Islet precursor cell (in vitro differentiated cells): ENCODE measurements at regions not wholly inside any gene's neighbourhood (a gene's known extent, or its start where the extent isn't known, plus 50 kb on each side); places are given as distances from the start of the nearest gene placed in this dataset.

ENCODE experiments used
- DNase-seq: peaks from one replicate; pipeline ENCODE4 v3.0.0-alpha.2; 2018

GRCh38 chr13:91172160-91172559 lies 175.3 kb upstream of the MIR17HG start:
- no peak for DNase-seq

DNA sequence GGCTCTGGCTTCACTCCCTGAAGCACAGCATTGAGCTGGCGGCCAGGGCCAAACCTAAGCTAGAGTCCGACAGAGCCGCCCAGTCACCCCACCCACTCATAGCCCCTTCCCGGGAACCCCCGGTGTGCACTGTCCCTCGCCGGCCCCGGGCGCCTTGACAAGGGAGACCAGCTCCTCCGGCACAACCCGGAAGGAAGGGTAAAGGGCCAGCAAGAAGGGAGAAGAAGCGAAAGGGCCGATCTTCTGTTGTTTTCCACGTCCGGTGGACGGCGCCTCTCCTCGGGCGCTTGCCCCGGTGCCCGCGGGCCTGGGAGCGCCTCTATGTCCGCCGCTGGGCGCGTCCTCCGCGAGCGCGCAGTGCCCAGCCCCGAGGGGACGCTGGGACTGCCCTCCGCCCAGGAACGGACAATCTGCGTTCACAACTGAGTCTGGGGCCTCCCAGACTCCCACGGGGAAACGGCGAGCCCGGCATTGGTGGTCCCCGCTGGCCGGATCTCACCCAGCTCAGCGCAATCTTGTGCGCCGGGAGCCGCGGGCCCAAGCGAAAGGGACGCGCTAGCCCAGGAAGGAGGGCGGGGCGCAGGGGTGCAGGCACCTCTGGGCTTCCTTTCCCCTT lies 172.5 kb upstream of the MIR17HG start:
- no peak for DNase-seq

GRCh38 chr13:91178099-91178498 lies 169.4 kb upstream of the MIR17HG start:
- no peak for DNase-seq

GRCh38 chr13:91181892-91182291 lies 165.6 kb upstream of the MIR17HG start:
- DNase-seq: no peak

GRCh38 chr13:91184244-91184926 lies 163.1 kb upstream of the MIR17HG start:
- DNase-seq: peak; percentile 63

DNA sequence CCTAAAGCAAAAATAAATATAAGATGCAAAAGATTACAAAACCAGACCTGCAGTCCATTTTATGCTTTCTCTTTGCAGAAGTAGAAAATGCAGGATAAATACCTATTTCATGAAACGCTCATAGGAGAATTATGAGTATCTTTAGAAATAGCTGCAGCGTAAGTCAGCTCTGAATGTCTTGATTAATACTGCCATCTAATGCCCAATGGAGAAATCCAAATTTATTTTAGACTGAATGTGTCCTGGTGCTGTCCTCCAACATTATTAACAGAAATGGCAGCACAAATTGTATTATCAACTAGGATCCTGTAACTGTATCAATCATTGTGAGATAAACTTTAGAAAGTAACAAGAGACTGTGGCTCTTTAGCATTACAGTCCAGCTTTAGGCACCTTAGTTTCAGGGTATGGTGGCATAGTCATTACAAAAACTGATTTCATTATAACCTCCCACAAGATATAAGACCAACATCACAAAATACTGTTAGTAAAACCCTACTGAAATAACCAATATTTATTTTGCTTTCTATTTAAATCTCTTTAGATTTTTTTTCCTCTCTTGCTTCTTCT lies 162.1 kb upstream of the MIR17HG start:
- no peak for DNase-seq

DNA sequence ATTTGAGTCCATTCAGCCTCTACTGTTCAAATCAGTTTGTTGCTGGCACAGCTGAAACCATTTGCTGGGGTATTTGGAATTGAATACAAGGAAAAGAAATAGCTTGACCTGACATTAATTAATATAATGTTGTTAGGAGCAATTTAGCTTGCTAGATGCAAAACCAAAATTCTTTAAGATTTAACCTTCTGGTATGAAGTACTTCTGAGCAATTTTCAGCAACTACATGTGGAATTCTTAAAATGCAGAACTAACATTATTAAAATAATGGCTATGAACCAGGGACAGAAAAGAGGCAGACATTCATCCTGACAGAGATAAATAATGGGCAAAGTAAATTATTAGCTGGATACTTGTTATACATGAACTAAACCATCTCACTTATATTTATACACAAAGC lies 160.0 kb upstream of the MIR17HG start:
- DNase-seq: no peak

DNA sequence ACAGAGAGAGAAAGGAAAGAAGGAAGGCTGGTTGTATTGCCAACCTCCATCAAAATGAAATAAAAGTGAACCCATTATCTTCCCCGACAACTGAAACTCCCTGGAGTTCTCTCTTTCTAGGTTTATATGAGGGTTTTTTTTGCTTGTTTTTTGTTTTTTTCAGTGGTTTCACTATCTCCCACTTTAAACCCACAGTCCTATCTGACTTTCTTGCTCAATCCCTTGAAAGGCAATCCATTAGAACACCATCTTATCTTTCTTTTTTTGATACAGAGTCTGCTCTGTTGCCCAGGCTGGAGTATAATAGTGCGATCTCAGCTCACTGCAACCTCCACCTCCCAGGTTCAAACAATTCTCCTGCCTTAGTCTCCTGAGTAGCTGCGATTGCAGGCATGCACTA lies 158.0 kb upstream of the MIR17HG start:
- no peak for DNase-seq

GRCh38 chr13:91193358-91193757 lies 154.1 kb upstream of the MIR17HG start:
- peak; percentile 60 for DNase-seq

GRCh38 chr13:91195789-91196188 lies 151.7 kb upstream of the MIR17HG start:
- no peak for DNase-seq

DNA sequence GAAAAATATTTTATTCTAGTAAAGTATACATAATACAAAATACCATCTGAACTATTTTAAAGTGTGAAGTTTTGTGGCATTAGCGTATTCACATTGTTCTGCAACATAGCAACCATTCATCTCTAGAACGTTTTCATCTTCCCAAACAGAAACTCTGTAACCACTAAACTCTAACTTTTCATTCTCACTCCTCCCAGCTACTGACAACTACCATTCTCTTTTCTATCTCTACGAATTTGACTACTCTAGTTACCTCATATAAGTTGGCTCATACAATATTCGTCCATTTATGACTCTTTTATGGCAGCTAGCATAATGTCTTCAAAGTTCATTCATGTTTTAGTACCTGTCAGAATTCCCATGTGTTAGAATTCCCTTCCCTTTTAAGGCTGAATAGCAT lies 150.5 kb upstream of the MIR17HG start:
- no peak for DNase-seq

DNA sequence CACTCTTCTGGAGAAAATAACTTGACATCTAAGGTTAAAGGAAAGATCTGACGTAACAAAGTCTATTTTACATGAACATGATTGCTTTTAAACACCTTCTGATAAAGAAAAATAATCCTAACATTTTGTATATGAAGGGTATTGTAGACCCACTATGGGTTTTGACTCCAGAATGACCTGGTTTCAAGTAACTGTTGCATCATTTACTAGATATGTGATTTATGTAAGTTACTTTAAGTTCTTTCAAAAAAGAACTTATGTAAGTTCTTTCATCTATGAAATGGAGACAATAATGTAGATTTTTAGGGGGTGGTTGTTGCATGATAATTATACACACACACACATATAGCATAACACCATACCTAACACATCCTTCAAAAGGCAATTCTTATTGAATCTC lies 147.6 kb upstream of the MIR17HG start:
- DNase-seq: no peak

GRCh38 chr13:91200486-91200885 lies 147.0 kb upstream of the MIR17HG start:
- DNase-seq: no peak

GRCh38 chr13:91203430-91203829 lies 144.1 kb upstream of the MIR17HG start:
- DNase-seq: no peak

DNA sequence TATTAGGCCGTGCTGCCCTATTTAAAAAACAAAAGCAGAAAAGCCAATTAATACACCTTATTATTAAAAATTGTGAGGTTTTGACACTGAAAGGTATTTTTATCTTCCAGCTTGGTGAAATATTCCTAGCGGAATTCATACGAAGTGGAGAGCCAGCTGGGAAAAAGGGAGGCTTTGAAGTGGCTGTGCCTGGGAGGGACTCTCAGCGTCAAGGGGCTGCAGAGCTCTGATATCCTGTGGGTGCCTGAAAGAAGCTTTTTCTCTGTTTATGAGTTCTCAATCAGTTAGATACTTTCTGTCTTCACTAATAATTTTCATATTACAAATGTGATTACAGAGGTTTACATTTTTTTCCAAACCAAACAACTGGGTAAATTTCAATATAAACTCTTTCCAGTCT lies 140.2 kb upstream of the MIR17HG start:
- DNase-seq: no peak

- DNase-seq: peak; percentile 57
Measured at GRCh38 chr13:91211510-91211909, 136.0 kb upstream of the MIR17HG start.

- DNase-seq: no peak
Measured at GRCh38 chr13:91212231-91212630, 135.3 kb upstream of the MIR17HG start.

GRCh38 chr13:91214031-91214430 lies 133.5 kb upstream of the MIR17HG start:
- no peak for DNase-seq

DNA sequence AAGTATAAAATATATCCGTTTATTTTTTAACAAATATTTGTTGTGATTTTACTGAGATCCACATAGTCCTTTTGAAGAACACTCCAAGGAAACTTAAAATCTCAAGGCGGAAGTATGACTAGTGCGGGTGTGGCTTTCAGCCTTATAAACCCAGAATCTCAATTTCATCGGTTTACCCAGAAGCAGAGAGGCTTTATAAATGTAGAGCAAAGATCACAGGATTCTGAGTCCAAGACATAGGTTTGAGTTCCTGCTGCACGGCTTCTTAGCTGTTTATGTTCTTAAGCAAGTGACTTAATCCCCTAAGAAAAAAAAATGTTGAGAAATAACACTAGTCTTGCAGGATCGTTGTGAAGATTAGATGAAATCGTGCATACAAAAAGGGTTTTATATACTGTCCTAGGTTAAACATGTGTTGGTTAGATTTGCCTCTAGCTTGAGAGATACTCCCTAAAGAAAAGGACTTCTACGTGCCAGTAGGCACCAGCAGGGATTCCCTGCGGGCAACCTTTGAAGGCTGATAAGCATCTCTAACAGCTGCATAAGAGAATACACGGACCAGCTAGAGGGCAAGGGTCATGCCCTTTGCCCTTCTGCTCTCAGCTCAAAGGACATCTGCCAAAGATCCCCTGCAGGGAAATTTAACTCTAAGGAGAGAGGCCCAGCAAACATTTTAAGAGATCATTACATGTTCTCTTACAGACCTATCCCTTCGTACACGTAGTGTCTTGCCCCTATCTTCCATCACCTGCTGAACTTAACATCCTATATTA lies 130.4 kb upstream of the MIR17HG start:
- DNase-seq: peak; percentile 88

- DNase-seq: no peak
Measured at GRCh38 chr13:91219201-91219600, 128.3 kb upstream of the MIR17HG start.

GRCh38 chr13:91220872-91221271 lies 126.6 kb upstream of the MIR17HG start:
- no peak for DNase-seq

DNA sequence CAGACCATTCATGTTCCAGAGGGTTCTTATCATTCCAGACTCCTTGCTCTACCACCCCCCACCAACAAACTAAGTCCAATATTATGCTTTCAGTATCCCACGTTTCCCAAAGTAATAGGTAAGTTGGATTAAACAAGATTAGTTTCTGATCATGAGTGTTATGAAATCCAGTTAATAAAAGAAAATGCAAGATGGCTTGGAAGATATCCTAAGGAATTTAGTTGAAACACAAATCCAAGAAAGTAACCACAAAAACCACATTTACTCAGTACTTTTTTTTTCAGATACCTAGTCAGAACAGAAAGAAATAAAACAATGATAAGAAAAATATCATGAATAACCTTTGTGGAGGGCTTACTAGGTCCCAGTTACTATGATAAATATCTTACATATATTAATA lies 119.4 kb upstream of the MIR17HG start:
- no peak for DNase-seq

- DNase-seq: no peak
Measured at GRCh38 chr13:91228940-91229339, 118.5 kb upstream of the MIR17HG start.

GRCh38 chr13:91232716-91233115 lies 114.8 kb upstream of the MIR17HG start:
- no peak for DNase-seq
